Amygdala (tissue), 56 donors: ENCODE measurements at regions not wholly inside any gene's neighbourhood (a gene's known extent, or its start where the extent isn't known, plus 50 kb on each side); places are given as distances from the start of the nearest gene placed in this dataset.
"Not testable (repeated sequence)": the region's sequence is repeated elsewhere in the genome, so short reads cannot be mapped to it uniquely, and the experiment has no call there.

Experiments used
- DNase-seq, 56 donors: peaks; one replicate each; lab custom pipeline; 2025; lab: John Stamatoyannopoulos, UW

DNA sequence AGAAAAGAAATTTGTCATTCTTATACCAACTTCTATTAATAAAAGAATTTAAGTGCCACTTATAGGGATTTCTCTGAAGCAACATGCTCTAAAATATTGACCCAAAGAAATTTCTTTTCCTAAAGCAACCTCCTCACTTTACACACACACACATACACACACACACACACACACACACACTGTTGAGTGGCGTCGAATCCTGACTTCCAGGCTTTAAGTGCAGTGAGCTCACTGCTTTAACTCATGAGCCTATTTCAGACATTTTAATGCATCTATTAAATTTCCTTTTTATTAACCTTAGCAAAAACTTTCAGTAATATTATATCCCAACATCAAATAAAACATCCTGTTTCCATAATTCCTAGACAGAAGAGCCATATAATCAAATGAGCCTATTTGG lies 229.1 kb upstream of the ACVR2A start:
- DNase-seq: no peak

DNA sequence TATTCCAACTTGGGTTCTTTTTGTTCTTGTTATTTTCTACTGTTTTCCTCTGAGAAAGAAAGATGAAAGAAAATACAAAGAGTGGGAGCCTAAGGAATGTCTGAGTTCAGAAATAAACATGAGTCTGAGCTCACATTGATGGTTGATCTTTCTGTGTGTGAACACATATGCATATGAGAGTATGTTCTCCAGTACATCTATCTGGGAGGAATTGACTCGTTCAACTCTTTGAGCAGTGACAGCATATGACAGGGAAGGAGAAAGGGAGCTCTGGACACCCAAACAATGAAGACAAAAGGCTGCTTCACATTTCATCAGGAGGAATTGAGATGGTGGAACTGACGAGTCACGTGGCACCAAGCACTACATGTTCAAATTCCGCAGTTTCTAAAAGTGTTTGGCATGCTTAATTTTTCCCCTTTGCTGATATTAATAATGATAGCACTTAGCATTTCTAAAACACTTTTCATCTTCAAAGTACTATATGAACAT lies 229.8 kb upstream of the ACVR2A start:
- DNase-seq: no peak

DNA sequence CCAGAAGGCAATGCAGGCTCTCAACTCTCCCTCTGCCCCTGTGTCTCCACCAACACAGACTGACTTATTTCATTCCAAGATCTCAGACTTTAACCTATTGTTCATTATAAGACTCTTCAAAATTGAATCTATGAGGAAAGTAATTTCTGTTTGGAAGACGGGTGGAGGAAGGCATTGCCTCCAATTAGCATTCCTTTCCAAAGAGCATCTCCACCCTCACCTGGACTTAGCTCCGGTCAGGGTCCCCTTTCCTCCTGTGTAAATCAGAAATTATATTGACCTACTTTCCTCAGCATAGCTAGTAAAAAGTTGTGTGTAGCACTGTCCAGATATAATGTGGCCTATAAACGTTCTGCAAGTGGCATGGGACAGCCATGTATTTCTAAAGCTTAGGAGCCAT lies 230.4 kb upstream of the ACVR2A start:
- no peak for DNase-seq

DNA sequence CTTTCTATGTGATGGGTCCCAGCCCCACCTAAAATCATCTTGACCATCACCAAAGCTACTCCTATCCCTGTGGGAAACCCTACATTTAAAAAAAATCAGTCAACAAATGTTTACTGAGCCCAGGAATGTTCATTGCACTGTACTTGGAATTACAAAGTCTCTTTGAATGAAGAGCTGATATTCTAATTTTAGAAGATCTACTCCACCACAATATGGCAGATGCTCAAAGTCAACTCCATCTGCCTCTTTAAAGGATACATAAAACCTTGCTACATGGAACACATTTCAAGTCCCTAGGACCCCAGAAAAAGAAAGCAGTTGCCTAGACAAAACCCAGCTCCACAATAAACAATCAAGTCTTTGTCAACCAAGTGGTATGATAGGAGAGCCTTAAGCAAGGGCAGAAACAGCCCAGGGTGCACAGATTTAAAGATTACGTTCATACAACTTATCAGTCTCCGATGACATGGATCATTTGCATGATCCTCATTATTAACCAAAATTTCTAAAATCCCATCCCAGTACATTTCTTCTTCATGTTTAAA lies 234.3 kb upstream of the ACVR2A start:
- DNase-seq: no peak

DNA sequence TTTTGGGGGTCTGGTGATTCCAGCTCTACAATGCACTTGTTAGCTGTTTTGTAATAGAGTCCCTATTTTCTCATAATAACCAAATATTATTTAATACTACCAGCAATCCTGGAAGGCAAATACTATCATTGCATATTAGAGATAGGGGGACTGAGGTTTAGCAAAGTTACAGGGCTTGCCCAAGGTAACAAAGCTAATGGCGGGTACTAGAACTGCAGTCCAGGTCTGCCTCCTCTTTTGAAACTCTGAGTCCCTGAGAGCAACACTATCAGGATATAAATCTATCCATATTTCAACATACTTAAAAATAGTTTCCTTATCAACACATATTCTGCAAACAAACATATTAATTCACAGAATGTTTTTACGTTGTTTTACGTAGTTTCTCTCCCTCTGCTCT lies 235.5 kb upstream of the ACVR2A start:
- DNase-seq: no peak

DNA sequence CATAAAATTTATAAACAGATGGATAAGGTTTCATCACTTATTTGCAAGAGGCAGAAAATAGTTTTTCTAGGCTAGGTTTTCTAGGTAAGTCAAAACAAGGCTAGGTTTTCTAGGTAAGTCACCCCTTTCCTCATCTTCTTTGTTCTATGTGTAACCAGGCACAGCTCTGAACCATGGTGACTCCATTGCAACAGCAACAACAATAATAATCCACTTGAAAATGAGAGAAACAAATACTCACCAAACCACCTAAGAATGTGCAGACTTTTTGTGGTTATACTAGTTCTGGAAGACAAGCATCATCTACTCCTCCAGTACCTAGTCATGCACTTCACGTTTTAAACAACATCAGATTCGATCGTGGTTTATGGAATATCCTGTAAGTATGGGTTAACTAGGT lies 237.4 kb upstream of the ACVR2A start:
- DNase-seq: no peak

DNA sequence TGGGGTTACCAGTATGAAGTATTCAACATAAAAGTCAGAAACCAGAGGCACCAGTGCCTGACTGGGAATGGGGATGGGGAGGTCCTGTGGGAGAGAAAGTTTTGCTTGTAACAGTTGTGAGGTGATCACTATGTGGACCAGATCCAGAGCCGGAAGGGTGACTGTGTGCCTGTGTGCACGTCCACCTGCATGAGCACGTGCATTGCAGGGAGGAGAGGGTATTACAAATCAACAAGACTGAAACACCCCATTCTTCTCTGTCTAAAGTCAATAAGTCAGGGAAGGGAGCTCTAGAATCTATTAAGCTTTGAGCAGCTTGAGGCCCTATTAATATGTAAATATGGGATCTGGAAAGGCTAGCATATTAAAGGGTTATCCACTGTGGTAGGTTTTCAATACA lies 241.0 kb upstream of the ACVR2A start:
- DNase-seq: no peak

DNA sequence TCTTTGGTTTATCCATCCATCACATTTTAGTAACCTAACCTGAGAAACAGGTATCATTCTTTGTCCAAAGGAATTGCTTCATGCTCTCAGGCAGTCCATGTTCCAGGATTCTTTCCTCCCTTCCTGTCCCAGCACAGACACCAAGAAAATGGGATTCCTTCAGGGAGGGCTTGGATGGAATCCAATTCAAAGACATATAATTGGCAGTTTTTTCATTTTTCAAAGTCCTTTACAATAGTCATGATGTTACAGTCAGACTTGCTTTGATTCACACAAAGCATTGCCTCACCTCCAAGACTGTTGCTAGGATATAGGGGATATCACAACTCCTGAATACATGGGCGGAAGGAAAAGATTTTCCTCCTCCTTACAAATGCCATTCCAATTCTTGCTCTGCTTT lies 241.4 kb upstream of the ACVR2A start:
- DNase-seq: no peak

DNA sequence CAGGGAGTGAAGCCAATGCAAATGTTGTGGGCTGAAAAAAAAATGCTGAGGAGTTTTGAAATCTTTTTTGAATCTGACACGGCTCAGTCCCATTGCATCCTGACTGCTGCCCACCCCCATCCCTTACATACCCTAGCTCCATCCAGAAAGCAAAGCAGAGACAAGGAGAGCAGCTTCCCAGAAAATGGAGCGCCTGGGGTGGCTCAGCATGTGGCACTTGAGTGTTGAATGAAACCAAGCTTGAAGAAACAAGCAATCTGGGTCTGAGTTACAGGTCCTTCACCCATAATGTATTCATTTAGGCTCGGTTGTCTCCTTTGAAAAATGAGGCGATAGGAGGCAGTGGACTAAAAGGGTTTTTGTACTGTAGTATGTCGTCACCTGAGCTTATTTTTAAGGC lies 244.2 kb upstream of the ACVR2A start:
- no peak for DNase-seq

DNA sequence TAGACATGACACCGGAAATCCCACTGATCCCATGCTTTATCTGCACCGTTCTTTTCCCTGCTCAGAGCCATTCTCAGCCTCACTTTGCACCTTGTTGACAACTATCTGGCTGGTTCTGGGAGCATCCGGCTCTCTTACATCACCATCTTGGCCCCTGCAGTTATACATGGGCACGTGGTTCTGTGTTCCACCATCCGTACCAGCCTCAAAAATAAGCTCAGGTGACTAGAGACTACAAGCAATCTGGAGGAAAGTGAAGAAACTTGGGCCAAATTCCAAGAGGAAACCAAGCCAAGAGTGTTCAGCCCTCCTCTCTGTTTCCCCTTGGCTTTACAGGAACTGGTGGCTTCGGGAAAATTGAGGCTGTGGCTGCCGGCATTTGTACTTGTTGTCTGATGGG lies 244.6 kb upstream of the ACVR2A start:
- DNase-seq: no peak

DNA sequence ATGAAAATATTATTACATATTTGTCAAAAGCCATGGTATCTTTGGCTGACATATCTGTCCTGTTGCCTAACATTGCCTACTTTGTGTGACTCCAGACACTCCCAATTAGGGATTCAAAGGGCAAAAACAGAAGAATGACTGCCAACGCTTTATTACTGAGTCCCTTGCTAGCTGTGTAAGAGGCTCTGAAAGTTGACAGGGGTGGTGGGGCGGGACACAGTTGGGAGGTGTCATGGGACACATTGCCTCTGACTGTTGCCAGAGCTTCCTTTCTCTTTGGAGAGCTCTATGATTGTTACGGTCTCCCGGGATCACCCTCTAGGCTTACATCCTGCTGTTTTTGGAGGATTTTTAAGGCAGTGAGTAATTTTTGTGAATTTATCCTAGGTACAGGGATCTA lies 249.6 kb upstream of the ACVR2A start:
- no peak for DNase-seq

DNA sequence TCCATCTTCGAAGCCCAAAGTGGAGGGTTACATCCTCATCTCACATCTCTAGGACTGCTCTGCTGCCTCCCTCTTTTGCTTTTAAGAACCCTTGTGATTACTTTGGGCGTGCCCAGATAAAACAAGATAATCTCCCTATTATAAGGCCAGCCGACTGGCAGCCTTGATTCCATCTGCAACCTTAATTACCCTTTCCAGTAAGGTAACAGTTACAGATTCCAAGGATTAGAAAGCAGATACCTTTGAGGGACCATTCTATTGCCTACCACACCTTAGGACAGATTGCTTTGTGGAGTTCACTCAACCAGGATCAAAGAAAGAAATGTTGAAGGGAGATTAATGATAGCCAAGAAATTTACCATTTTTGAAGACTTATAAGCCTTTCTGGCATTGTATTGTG lies 250.8 kb upstream of the ACVR2A start:
- no peak for DNase-seq

DNA sequence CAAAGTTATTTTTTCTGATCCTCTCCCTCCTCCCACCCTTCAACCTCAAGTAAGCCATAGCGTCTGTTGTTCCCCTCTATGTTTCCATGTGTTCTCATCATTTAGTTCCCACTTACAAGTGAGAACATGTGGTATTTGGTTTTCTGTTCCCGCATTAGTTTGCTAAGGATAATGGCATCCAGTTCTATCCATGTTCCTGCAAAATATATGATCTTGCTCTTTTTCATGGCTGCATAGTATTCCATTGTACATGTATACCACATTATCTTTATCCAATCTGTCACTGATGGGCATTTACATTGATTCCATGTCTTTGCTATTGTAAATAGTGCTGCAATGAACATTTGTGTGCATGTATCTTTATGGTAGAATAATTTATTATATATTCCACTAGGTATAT lies 252.0 kb upstream of the ACVR2A start:
- DNase-seq: not testable (repeated sequence)

DNA sequence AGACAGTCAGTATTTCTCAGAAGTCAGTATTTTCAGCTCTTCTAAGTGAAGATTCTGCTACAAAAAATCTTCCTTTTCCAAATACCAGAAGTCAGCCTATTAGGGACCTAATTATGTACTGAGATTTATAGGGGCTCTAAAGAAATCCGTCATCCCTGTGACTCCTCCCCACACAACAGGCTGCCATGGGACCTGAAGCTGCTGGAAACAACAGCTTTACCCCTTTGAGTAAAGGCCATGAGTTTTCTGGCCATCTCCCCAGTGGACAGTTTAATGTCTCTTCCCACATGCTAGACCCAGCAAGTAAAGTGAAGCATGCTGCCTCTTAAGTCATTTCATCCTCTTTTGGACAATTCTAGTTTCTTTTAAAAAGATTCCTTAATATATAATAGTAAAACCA lies 255.7 kb upstream of the ACVR2A start:
- no peak for DNase-seq

DNA sequence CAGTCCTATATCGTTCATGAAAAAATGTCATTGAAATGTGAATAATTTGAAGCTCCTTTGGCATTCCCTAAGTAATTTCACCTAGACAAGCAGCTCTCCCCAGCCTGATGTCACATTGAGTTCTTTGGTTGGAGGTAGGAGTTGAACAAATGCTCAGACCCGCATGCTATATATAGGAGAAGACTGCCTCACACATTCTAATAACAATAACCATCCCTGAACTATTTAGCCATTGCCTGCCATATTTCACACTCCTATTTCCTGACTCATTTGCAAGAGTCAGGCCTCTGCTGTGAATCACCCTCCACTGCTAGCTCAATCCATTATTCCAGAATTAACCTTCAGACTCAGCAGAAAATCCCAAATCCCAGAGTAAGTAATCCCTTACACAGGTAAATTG lies 256.6 kb upstream of the ACVR2A start:
- no peak for DNase-seq

DNA sequence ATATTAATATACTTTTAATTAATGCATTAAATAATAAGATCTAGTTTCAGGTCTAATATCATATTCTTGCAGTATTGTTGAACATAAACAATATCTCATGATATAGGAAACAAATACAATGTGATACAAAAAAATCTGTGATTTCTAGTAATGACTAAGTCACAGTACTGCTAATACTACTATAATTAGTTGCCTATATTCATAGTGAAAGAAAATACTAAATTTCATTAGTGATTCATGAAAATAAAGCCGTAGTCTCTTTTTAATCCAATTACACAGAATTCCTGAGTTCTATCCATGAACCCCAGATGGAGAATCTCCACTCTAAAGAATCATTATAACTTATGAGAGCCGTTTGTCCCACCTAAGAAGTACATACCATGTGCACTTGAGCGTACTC lies 266.3 kb upstream of the ACVR2A start:
- DNase-seq: no peak

DNA sequence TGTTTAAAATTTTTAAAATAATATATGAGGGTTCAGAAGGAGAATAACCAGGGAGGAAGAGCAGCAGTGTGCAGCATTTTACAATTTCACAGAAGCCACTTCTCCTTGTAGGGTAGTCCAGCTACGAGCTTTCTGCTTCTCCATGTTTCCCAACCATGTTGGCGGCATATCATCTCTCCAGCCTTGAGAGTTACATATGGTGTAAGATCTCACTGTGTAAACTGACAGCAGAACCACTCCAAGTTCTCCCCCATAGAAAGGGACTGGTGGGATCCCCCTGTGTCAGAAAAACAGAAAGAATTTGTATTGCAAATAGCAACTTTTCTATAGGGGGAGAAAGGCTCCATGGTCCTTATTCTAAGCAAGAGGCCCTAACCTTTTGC lies 266.8 kb upstream of the ACVR2A start:
- DNase-seq: no peak

DNA sequence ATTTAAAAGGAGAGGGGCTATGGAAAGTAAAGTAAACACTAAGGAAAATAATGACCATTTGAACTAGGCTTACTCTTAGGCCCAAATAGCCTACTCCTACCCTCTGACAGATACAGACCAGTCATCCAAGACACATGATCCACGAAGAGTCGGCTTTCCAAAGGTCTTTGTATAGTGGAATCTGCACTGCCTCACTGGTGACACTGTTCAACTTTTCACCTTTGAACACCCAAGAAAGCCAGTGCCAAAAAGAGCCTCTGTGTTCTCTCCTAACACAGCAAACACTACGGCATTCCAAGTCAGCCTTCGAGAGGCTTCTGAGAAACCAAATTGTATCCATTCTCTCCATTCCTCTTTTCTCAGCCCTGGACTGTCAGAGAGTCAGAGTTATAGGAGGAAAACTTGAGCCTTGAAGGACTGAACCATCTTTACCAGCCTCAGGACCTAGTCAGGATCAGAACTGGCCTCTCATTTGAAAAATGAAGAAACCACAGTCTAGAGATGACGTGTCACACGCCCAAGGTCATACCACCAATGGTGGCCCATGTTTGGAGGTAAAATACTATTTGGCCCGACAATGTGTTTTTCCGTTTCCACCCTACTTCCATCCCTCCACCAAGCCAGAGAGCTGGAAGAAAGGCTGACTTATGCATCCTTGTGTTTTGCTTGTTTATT lies 267.4 kb upstream of the ACVR2A start:
- no peak for DNase-seq

DNA sequence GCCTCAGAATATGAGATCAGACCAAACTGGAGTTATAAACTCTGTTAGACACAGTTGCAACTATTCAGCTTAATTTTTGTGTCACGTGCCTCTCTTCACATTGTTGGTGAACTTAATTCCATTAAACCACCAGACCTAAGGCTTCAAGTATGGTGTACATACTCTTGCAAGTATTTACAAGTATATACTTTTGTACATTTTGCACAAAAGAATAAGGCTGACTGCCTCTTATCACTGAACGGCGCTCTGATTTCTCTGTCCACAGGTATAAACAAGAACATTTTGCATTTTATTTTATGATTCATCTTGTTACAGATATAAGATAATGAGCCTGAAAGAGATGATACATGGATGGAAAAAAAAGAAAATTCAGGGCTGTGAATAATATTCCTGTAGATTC lies 269.7 kb upstream of the ACVR2A start:
- DNase-seq: no peak

DNA sequence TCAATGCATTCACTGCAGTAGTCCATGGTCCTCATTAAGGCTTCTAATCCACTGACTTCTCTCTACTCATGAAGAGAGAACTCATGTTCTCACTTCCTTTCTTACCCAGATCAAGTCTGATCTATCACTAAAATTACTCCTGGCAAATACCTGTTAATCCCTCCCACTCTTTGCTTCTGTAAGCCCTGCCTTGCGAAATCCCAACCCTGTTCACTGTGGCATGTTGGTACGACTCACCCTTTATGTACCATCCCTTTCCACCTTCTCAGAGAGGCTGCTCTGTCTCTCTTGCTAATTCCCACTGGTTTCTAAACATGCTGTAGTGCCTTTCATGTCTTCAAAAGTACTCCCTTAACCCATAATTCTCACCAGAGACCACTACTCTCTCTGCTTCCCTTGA lies 272.2 kb upstream of the ACVR2A start:
- no peak for DNase-seq

DNA sequence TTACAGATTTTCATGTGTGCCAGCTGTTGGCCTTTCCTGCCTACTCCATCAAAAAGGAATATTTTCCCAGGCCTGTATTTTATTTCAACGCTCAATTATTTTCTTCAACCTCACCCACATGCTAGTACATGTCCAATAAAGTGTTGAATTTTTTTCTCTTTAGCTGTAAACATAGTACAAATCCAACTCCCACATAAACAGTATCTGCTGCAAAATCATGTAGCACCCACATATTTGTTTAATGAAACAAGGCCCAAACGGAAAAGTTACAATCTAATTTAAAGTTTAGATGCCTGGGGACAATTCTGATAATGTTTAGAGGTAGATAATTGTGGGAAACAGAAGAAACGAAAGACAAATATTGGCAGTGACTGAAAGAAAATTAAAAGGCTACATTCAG lies 275.4 kb upstream of the ACVR2A start:
- DNase-seq: no peak

DNA sequence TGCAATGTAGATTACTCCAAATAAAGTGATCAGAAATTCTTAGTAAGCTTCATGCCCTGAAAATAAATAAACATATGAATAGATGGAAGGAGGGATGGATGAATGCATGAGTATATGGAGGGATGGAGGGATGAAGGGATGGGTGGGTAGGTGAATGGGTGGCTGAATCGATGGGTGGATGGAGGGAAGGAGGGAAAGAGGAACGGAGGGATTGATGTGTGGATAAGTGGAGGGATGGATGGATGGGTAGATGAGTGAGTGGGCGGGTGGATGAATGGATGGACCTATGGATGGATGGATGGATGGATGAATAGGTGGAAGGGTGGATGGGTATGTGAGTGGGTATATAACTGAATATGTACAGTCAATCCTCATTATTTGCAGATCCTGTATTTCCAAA lies 276.7 kb upstream of the ACVR2A start:
- DNase-seq: no peak

DNA sequence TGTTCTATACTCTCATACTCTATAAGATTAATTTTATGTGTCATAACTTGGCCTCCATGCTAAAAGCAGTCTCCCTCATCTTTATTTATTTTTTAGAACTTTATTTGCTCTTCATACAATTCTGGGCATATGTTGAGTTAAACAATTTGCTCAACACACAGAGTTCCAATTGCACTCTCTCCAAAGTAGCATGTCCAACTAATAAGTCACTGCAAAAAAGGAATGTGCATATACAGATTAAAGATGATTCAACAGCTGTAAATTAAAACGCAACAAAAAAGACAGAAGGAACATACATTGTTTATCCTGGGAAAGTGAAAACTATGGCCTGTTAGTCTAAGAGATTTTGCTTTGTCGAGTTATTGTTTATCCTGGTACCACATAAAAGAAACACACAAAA lies 277.7 kb upstream of the ACVR2A start:
- no peak for DNase-seq
